ENCODE measurements at regions not wholly inside any gene's neighbourhood (a gene's known extent, or its start where the extent isn't known, plus 50 kb on each side); places are given as distances from the start of the nearest gene placed in this dataset.

DNA sequence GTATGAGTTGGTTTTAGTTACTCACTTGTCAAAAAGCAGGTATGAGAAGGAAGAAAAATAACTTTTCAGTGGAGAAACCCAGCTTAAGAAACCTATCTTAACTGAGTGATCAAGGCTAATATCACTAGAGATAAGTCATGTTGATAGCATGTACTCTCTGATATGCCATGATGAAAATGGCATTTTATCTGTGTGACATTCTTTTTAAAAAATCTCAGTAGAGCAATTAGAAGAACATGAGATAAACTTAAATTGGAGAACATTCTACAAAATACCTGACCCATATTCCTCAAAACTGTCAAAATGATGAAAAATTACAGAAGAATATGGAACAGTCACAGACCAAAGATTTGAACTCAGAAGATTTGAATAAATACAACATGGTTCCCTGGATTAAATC, 912.4 kb upstream of the ATXN7L3B start:
- TF ChIP-seq CTCF (IDR thresholded peaks at IDR 0.05; ENCODE audit: low read depth, low read length, poor library complexity, severe bottlenecking) (no peak), EZH2phosphoT487 (IDR thresholded peaks at IDR 0.05; ENCODE audit: borderline replicate concordance, low read length) (no peak)

All from DOHH2 (cell line).